HEK293 (cell line): ENCODE measurements at regions not wholly inside any gene's neighbourhood (a gene's known extent, or its start where the extent isn't known, plus 50 kb on each side); places are given as distances from the start of the nearest gene placed in this dataset.

Source experiments
- CTCF ChIA-PET: fragments of 350-600 bp; formaldehyde crosslinking; extraction: SDS; loops from one replicate; lab custom pipeline; 2021; ENCODE audit warnings: antibody characterized with exemption; lab: Yijun Ruan, JAX
- POLR2A ChIA-PET: fragments of 300-600 bp; formaldehyde crosslinking; extraction: SDS; loops from one replicate; lab custom pipeline; 2020; ENCODE audit warnings: antibody characterized with exemption, inconsistent platforms; lab: Yijun Ruan, JAX
- H3K27ac ChIP-seq: fragments of 200-500 bp; sonication (Bioruptor generic); 2 replicates; pipeline ENCODE4 v1.5.1; 2014; ENCODE audit warnings: low read depth, low read length, control low read depth, inconsistent platforms; ENCODE audit errors: extremely low read depth
- H3K36me3 ChIP-seq, 2 experiments: fragments of 200-500 bp in 1 of 2; sonication (Bioruptor generic) in 1 of 2; 1 replicate in 1 of 2; 2 replicates in 1 of 2; pipeline ENCODE4 v1.5.1; 2014 to 2017; ENCODE audit warnings: inconsistent platforms in 2 of 2, low read length in 2 of 2; ENCODE audit not compliant: control insufficient read depth in 2 of 2, insufficient read depth in 1 of 2
- H3K4me1 ChIP-seq: fragments of 200-500 bp; sonication (Bioruptor generic); 2 replicates; pipeline ENCODE4 v1.5.1; 2014; ENCODE audit warnings: mild to moderate bottlenecking, low read length, inconsistent platforms; ENCODE audit not compliant: control insufficient read depth, insufficient read depth
- H3K4me3 ChIP-seq: 2 replicates; pipeline ENCODE4 v1.5.1; 2011; ENCODE audit warnings: low read depth, mild to moderate bottlenecking, control low read depth, low read length, moderate library complexity
- H3K9me3 ChIP-seq: fragments of 200-500 bp; sonication (Bioruptor generic); 2 replicates; pipeline ENCODE4 v1.5.1; 2014; ENCODE audit warnings: low read depth, low read length, inconsistent platforms; ENCODE audit not compliant: control insufficient read depth, insufficient read depth
- ATF2 ChIP-seq: fragments of 450-650 bp; formaldehyde crosslinking; IDR thresholded peaks from 2 replicates; pipeline ENCODE4 v1.5.1; 2016; ENCODE audit warnings: missing biosample characterization, missing genetic modification characterization, low read depth
- BCL11B ChIP-seq: fragments of 450-650 bp; formaldehyde crosslinking; IDR thresholded peaks from 2 replicates; pipeline ENCODE4 v1.5.1; 2016; ENCODE audit warnings: low read depth, missing biosample characterization, missing genetic modification characterization
- INSM2 ChIP-seq: fragments of 450-650 bp; formaldehyde crosslinking; IDR thresholded peaks from 2 replicates; pipeline ENCODE4 v1.5.1; 2016; ENCODE audit warnings: missing biosample characterization, missing genetic modification characterization
- PRDM4 ChIP-seq: fragments of 450-650 bp; formaldehyde crosslinking; IDR thresholded peaks from 2 replicates; pipeline ENCODE4 v1.5.1; 2017; ENCODE audit warnings: missing biosample characterization, missing genetic modification characterization
- SALL2 ChIP-seq: fragments of 450-650 bp; formaldehyde crosslinking; IDR thresholded peaks from 2 replicates; pipeline ENCODE4 v1.5.0; 2017; ENCODE audit warnings: missing biosample characterization, mild to moderate bottlenecking, missing genetic modification characterization, borderline replicate concordance
- SCRT2 ChIP-seq: fragments of 450-650 bp; formaldehyde crosslinking; IDR thresholded peaks from 2 replicates; pipeline ENCODE4 v1.5.1; 2016; ENCODE audit warnings: missing biosample characterization, missing genetic modification characterization
- ZBTB20 ChIP-seq: fragments of 450-650 bp; formaldehyde crosslinking; IDR thresholded peaks from 2 replicates; pipeline ENCODE4 v1.5.1; 2016; ENCODE audit warnings: missing biosample characterization, missing genetic modification characterization
- ZBTB8A ChIP-seq: fragments of 450-650 bp; formaldehyde crosslinking; IDR thresholded peaks from 2 replicates; pipeline ENCODE4 v1.5.1; 2016; ENCODE audit warnings: missing biosample characterization, missing genetic modification characterization
- ZNF133 ChIP-seq: fragments of 450-650 bp; formaldehyde crosslinking; IDR thresholded peaks from 2 replicates; pipeline ENCODE4 v1.5.1; 2016; ENCODE audit warnings: missing biosample characterization, missing genetic modification characterization
- ZNF26 ChIP-seq: fragments of 450-650 bp; formaldehyde crosslinking; IDR thresholded peaks from 2 replicates; pipeline ENCODE4 v1.5.1; 2016; ENCODE audit warnings: missing biosample characterization, missing genetic modification characterization
- ZNF37A ChIP-seq: fragments of 450-650 bp; IDR thresholded peaks from 2 replicates; pipeline ENCODE4 v1.5.1; 2018; ENCODE audit warnings: missing biosample characterization, missing genetic modification characterization
- ZNF394 ChIP-seq: fragments of 450-650 bp; formaldehyde crosslinking; IDR thresholded peaks from 2 replicates; pipeline ENCODE4 v1.5.1; 2016; ENCODE audit warnings: missing biosample characterization, missing genetic modification characterization, mild to moderate bottlenecking, moderate library complexity, borderline replicate concordance
- ZNF423 ChIP-seq: fragments of 450-650 bp; formaldehyde crosslinking; IDR thresholded peaks from 2 replicates; pipeline ENCODE4 v1.5.1; 2016; ENCODE audit warnings: missing biosample characterization, missing genetic modification characterization
- ZNF501 ChIP-seq: fragments of 450-650 bp; formaldehyde crosslinking; IDR thresholded peaks from 2 replicates; pipeline ENCODE4 v1.5.1; 2016; ENCODE audit warnings: missing biosample characterization, missing genetic modification characterization
- ZNF544 ChIP-seq: fragments of 450-650 bp; formaldehyde crosslinking; IDR thresholded peaks from 2 replicates; pipeline ENCODE4 v1.5.0; 2017; ENCODE audit warnings: missing biosample characterization, missing genetic modification characterization
- ZNF548 ChIP-seq: fragments of 450-650 bp; formaldehyde crosslinking; IDR thresholded peaks from 2 replicates; pipeline ENCODE4 v1.5.1; 2016; ENCODE audit warnings: missing biosample characterization, missing genetic modification characterization
- ZNF596 ChIP-seq: fragments of 450-650 bp; IDR thresholded peaks from 2 replicates; pipeline ENCODE4 v1.5.0; 2018; ENCODE audit warnings: missing biosample characterization, mild to moderate bottlenecking, missing genetic modification characterization, moderate library complexity
- ZNF621 ChIP-seq: fragments of 450-650 bp; formaldehyde crosslinking; IDR thresholded peaks from 2 replicates; pipeline ENCODE4 v1.5.1; 2017; ENCODE audit warnings: missing biosample characterization, missing genetic modification characterization
- ZNF624 ChIP-seq: fragments of 450-650 bp; formaldehyde crosslinking; IDR thresholded peaks from 2 replicates; pipeline ENCODE4 v1.5.1; 2017; ENCODE audit warnings: missing biosample characterization, missing genetic modification characterization
- ZNF792 ChIP-seq: fragments of 450-650 bp; formaldehyde crosslinking; IDR thresholded peaks from 2 replicates; pipeline ENCODE4 v1.5.1; 2016; ENCODE audit warnings: missing biosample characterization, missing genetic modification characterization
- ZNF830 ChIP-seq: fragments of 450-650 bp; IDR thresholded peaks from 2 replicates; pipeline ENCODE4 v1.5.0; 2018; ENCODE audit warnings: missing biosample characterization, missing genetic modification characterization, low read depth, mild to moderate bottlenecking, moderate library complexity
- ZNF843 ChIP-seq: fragments of 450-650 bp; formaldehyde crosslinking; IDR thresholded peaks from 2 replicates; pipeline ENCODE4 v1.5.1; 2016; ENCODE audit warnings: missing biosample characterization, missing genetic modification characterization
- ZSCAN23 ChIP-seq: fragments of 450-650 bp; formaldehyde crosslinking; IDR thresholded peaks from 2 replicates; pipeline ENCODE4 v1.5.1; 2016; ENCODE audit warnings: missing biosample characterization, missing genetic modification characterization
- ZXDB ChIP-seq: fragments of 450-650 bp; formaldehyde crosslinking; IDR thresholded peaks from 2 replicates; pipeline ENCODE4 v1.5.1; 2016; ENCODE audit warnings: missing biosample characterization, missing genetic modification characterization

GRCh38 chr7:137135654-137136350 lies 207.7 kb downstream of the PTN start:
- ChIA-PET CTCF (interaction anchor here (0.6 kb wide), 1 partner anchor 627 kb away, joined by 3 read pairs; no protein-coding TSS in a partner anchor), POLR2A (no interaction called here)
- H3K4me3 ChIP-seq: no peak overlapping the region
- TF ChIP-seq ZNF548 (tag by site-specific recombination): no peak
- TF ChIP-seq ZNF596 (tag by site-specific recombination): no peak
- no peak for TF ChIP-seq ZNF501
- TF ChIP-seq ZNF843 (tag by site-specific recombination): no peak
- no peak for TF ChIP-seq ZNF394
- TF ChIP-seq ZSCAN23 (tag by site-specific recombination): no peak
- no peak for TF ChIP-seq ZNF621 (tag by site-specific recombination)
- no peak for TF ChIP-seq ZNF26 (tag by site-specific recombination)
- TF ChIP-seq ZBTB8A (tag by site-specific recombination): no peak
- no peak for TF ChIP-seq ZNF133 (tag by site-specific recombination)
- no peak for TF ChIP-seq ZNF544 (tag by site-specific recombination)
- H3K27ac ChIP-seq: no peak overlapping the region
- no peaks in the 10 kb centered on the region for H3K9me3 ChIP-seq
- H3K4me1 ChIP-seq: no peaks in the 10 kb centered on the region
- H3K36me3 ChIP-seq: no peaks in the 10 kb centered on the region

DNA sequence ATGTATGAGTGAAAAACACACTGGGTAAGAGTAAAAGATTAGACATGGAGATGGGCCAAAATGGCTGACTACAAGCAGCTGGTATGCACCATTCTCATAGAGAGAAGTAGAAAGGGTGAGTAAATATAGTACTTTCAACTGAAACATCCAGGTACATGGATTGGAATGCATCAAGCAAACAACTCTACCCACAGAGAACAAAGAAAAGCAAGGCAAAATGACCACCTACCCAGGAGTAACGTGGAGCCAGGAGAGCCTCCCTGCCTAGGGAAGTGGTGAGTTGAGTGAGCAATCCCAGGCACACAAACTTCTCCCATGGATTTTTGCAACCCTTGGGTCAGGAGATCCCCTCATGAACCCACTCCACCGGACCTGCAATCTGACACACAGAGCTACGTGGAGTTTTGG lies 212.8 kb downstream of the PTN start:
- Histone ChIP-seq H3K27ac (no peak overlapping the region), H3K4me3 (no peak overlapping the region), H3K36me3 (no peaks in the 10 kb centered on the region), H3K4me1 (no peaks in the 10 kb centered on the region), H3K9me3 (no peaks in the 10 kb centered on the region)
- POLR2A ChIA-PET: no interaction called here
- CTCF ChIA-PET: interaction anchor here (0.7 kb wide), 2 partner anchors 342 to 386 kb away, joined by 3 to 4 read pairs; no protein-coding TSS in a partner anchor
- TF ChIP-seq ATF2 (tag by site-specific recombination) (no peak), ZNF830 (no peak), ZNF133 (tag by site-specific recombination) (no peak), ZNF37A (no peak), ZXDB (tag by site-specific recombination) (no peak), INSM2 (no peak), SALL2 (tag by site-specific recombination) (no peak)

- CTCF ChIA-PET: no interaction called here
- H3K4me1 ChIP-seq: no peaks in the 10 kb centered on the region
Measured at GRCh38 chr7:137129025-137129424, 214.5 kb downstream of the PTN start.

More at GRCh38 chr7:137129025-137129424, 214.5 kb downstream of the PTN start:
- TF ChIP-seq ZBTB20 (tag by site-specific recombination) (no peak), ZNF792 (tag by site-specific recombination) (no peak), ZNF423 (no peak), PRDM4 (tag by site-specific recombination) (no peak), BCL11B (tag by site-specific recombination) (no peak), INSM2 (no peak), SCRT2 (tag by site-specific recombination) (no peak), ZNF624 (tag by site-specific recombination) (no peak)
- TF ChIP-seq, all 188 proteins: peak for 0
- Histone ChIP-seq H3K9me3 (no peaks in the 10 kb centered on the region), H3K27ac (no peak overlapping the region), H3K4me3 (no peak overlapping the region), H3K36me3 (no peaks in the 10 kb centered on the region)
- POLR2A ChIA-PET: no interaction called here
